ENCODE measurements at regions not wholly inside any gene's neighbourhood (a gene's known extent, or its start where the extent isn't known, plus 50 kb on each side); places are given as distances from the start of the nearest gene placed in this dataset.

- no peak for ATAC-seq
Observed at GRCh38 chr12:47306130-47306529, 226.4 kb upstream of the AMIGO2 start.

- no peak for ATAC-seq
Observed at GRCh38 chr12:47305464-47305863, 225.7 kb upstream of the AMIGO2 start.

- ATAC-seq: peak; percentile 92
Observed at GRCh38 chr12:47303995-47304560, 224.3 kb upstream of the AMIGO2 start.

GRCh38 chr12:47303207-47303606 lies 223.4 kb upstream of the AMIGO2 start:
- ATAC-seq: no peak

- no peak for ATAC-seq
Observed at GRCh38 chr12:47302111-47302671, 222.4 kb upstream of the AMIGO2 start.

GRCh38 chr12:47299586-47299985 lies 219.8 kb upstream of the AMIGO2 start:
- ATAC-seq: no peak

GRCh38 chr12:47297993-47298392 lies 218.2 kb upstream of the AMIGO2 start:
- ATAC-seq: no peak

- ATAC-seq: no peak
Observed at GRCh38 chr12:47296828-47297227, 217.1 kb upstream of the AMIGO2 start.

GRCh38 chr12:47293406-47293805 lies 213.6 kb upstream of the AMIGO2 start:
- no peak for ATAC-seq

GRCh38 chr12:47286676-47287075 lies 206.9 kb upstream of the AMIGO2 start:
- no peak for ATAC-seq
